PC-3 (cell line): ENCODE measurements at regions not wholly inside any gene's neighbourhood (a gene's known extent, or its start where the extent isn't known, plus 50 kb on each side); places are given as distances from the start of the nearest gene placed in this dataset.
A peak's percentile ranks its signal among the peaks of the same experiment; 100 is the strongest.

Experiments
- ATAC-seq: fragments of 200-7000 bp; cut with Tn5 transposase; 2 replicates; pipeline ENCODE4 v1.9.1; 2020; ENCODE audit warnings: mild to moderate bottlenecking, moderate library complexity
- BruUV-seq: library from RNA; stranded (reverse); fragments of 400-500 nt; replicated peaks from 2 replicates; lab custom pipeline; 2021; lab: Mats Ljungman, UMichigan
- CTCF ChIA-PET: fragments of 300-600 bp; sonication (Branson Sonifier 250); formaldehyde crosslinking; loops from one replicate; lab custom pipeline; 2022; ENCODE audit warnings: antibody characterized with exemption; lab: Charles Lee
- POLR2A ChIA-PET: fragments of 300-600 bp; sonication (Branson Sonifier 250); formaldehyde crosslinking; loops from one replicate; lab custom pipeline; 2022; ENCODE audit warnings: antibody characterized with exemption; ENCODE audit not compliant: unreplicated experiment; lab: Charles Lee
- DNase-seq: peaks from one replicate; pipeline ENCODE4 v3.0.0-alpha.2; 2015
- H2AFZ ChIP-seq: fragments of 300-600 bp; sonication (generic); 2 replicates; pipeline ENCODE4 v1.6.0; 2016; ENCODE audit warnings: antibody characterized with exemption, low read length
- H3F3A ChIP-seq: fragments of 300-600 bp; sonication (generic); one replicate; pipeline ENCODE4 v1.6.0; 2017; ENCODE audit warnings: antibody characterized with exemption, low read length, control low read depth, mild to moderate bottlenecking; ENCODE audit not compliant: unreplicated experiment
- H3K27ac ChIP-seq: fragments of 300-600 bp; sonication (generic); 2 replicates; pipeline ENCODE4 v1.5.1; 2016; ENCODE audit warnings: mild to moderate bottlenecking, low read length
- H3K27me3 ChIP-seq: fragments of 300-600 bp; sonication (generic); 2 replicates; pipeline ENCODE4 v1.6.1; 2016; ENCODE audit warnings: low read length, mixed read lengths
- H3K36me3 ChIP-seq: fragments of 300-600 bp; sonication (generic); 2 replicates; pipeline ENCODE4 v1.6.1; 2016; ENCODE audit warnings: low read depth, mixed run types, low read length, mixed read lengths
- H3K4me1 ChIP-seq: fragments of 300-600 bp; sonication (generic); 2 replicates; pipeline ENCODE4 v1.5.1; 2016; ENCODE audit warnings: low read length; ENCODE audit not compliant: insufficient read depth
- H3K4me2 ChIP-seq: fragments of 300-600 bp; sonication (generic); 2 replicates; pipeline ENCODE4 v1.6.0; 2016; ENCODE audit warnings: low read length
- H3K4me3 ChIP-seq: fragments of 300-600 bp; sonication (generic); 2 replicates; pipeline ENCODE4 v1.5.1; 2016; ENCODE audit warnings: mild to moderate bottlenecking, low read length, mixed read lengths
- H3K79me2 ChIP-seq: fragments of 300-600 bp; sonication (generic); 2 replicates; pipeline ENCODE4 v1.6.1; 2017; ENCODE audit warnings: low read length, mixed read lengths
- H3K9ac ChIP-seq: fragments of 300-600 bp; sonication (generic); 2 replicates; pipeline ENCODE4 v1.6.0; 2016; ENCODE audit warnings: mild to moderate bottlenecking, low read length
- H3K9me2 ChIP-seq: fragments of 300-600 bp; sonication (generic); replicated peaks from 2 replicates; pipeline ENCODE4 v1.6.1; 2016; ENCODE audit warnings: mixed run types, low read length, mixed read lengths
- H3K9me3 ChIP-seq: fragments of 300-600 bp; sonication (generic); 2 replicates; pipeline ENCODE4 v1.6.1; 2016; ENCODE audit warnings: low read length, mixed read lengths
- H4K20me1 ChIP-seq: fragments of 300-600 bp; sonication (generic); 2 replicates; pipeline ENCODE4 v1.6.1; 2016; ENCODE audit warnings: low read length, mixed read lengths
- CTCF ChIP-seq: fragments of 300-600 bp; sonication (generic); conservative IDR thresholded peaks from 2 replicates; pipeline ENCODE4 v1.5.1; 2017; ENCODE audit warnings: antibody characterized with exemption, low read depth, mild to moderate bottlenecking, low read length
- EZH2 ChIP-seq: fragments of 300-600 bp; sonication (generic); IDR thresholded peaks from one replicate; pipeline ENCODE4 v1.6.1; 2017; ENCODE audit warnings: antibody characterized with exemption, mild to moderate bottlenecking, low read length; ENCODE audit not compliant: unreplicated experiment
- EZH2phosphoT487 ChIP-seq: fragments of 300-600 bp; sonication (generic); IDR thresholded peaks from 2 replicates; pipeline ENCODE4 v1.6.1; 2018; ENCODE audit warnings: mild to moderate bottlenecking, antibody characterized with exemption, low read length, borderline replicate concordance
- intact Hi-C: fragments of 100-400 bp; cut with micrococcal nuclease; formaldehyde crosslinking; loops from 2 replicates; pipeline ENCODE4 v1.9.0; 2023

- H3K9me2 ChIP-seq: no peaks in the 10 kb centered on the region
- H3K9ac ChIP-seq: no peak overlapping the region
- no peak overlapping the region for H3K4me2 ChIP-seq
- H3K9me3 ChIP-seq: no peaks in the 10 kb centered on the region
- BruUV-seq: no TSS peak
- DNase-seq (no peak), ATAC-seq (no peak)
- H3K79me2 ChIP-seq: no peaks in the 10 kb centered on the region
- H3K27ac ChIP-seq: no peak overlapping the region
- ChIA-PET CTCF (no interaction called here), POLR2A (no interaction called here)
- H2AFZ ChIP-seq: no peak overlapping the region
- H4K20me1 ChIP-seq: no peaks in the 10 kb centered on the region
- no peaks in the 10 kb centered on the region for H3K36me3 ChIP-seq
- no peaks in the 10 kb centered on the region for H3F3A ChIP-seq
- intact Hi-C loops: no loop called here
- no peak for TF ChIP-seq EZH2
- no peak for TF ChIP-seq CTCF
- H3K4me1 ChIP-seq: no peaks in the 10 kb centered on the region
- no peaks in the 10 kb centered on the region for H3K27me3 ChIP-seq
- H3K4me3 ChIP-seq: no peak overlapping the region
Measured at GRCh38 chr10:64385355-64385754, 864.2 kb downstream of the REEP3 start.

GRCh38 chr10:64394744-64395143 is 873.5 kb downstream of the REEP3 start:
- Histone ChIP-seq H3K9me2 (no peaks in the 10 kb centered on the region), H3K36me3 (no peaks in the 10 kb centered on the region), H3K79me2 (no peaks in the 10 kb centered on the region), H3K4me1 (peaks cover 9% of the 10 kb centered on the region), H4K20me1 (no peaks in the 10 kb centered on the region), H3K4me3 (no peak overlapping the region), H3F3A (no peaks in the 10 kb centered on the region), H3K9ac (no peak overlapping the region), H3K27me3 (no peaks in the 10 kb centered on the region), H3K9me3 (no peaks in the 10 kb centered on the region), H3K4me2 (no peak overlapping the region), H2AFZ (no peak overlapping the region), H3K27ac (no peak overlapping the region)
- DNase-seq (peak; percentile 29), ATAC-seq (peak; percentile 35; the same call in 1 of the 2 replicates)
- POLR2A ChIA-PET: no interaction called here
- no peak for TF ChIP-seq EZH2phosphoT487
- no peak for TF ChIP-seq EZH2
- TF ChIP-seq CTCF: no peak
- intact Hi-C loops: no loop called here
- CTCF ChIA-PET: no interaction called here
- BruUV-seq: no TSS peak

GRCh38 chr10:64396105-64396708 is 875.0 kb downstream of the REEP3 start:
- ChIA-PET POLR2A (interaction anchor here (0.5 kb wide), 1 partner anchor 16 kb away, joined by 4 read pairs; no protein-coding TSS in a partner anchor), CTCF (no interaction called here)
- H3K9me2 ChIP-seq: no peaks in the 10 kb centered on the region
- no TSS peak for BruUV-seq
- no peak overlapping the region for H2AFZ ChIP-seq
- DNase-seq (peak; percentile 75), ATAC-seq (peak; percentile 85)
- H3K9me3 ChIP-seq: no peaks in the 10 kb centered on the region
- H4K20me1 ChIP-seq: no peaks in the 10 kb centered on the region
- H3K4me3 ChIP-seq: no peak overlapping the region
- TF ChIP-seq EZH2 (no peak), CTCF (no peak), EZH2phosphoT487 (no peak)
- no peak overlapping the region for H3K4me2 ChIP-seq
- intact Hi-C loops: no loop called here
- H3F3A ChIP-seq: no peaks in the 10 kb centered on the region
- peaks cover 9% of the 10 kb centered on the region for H3K4me1 ChIP-seq
- H3K79me2 ChIP-seq: no peaks in the 10 kb centered on the region
- H3K36me3 ChIP-seq: no peaks in the 10 kb centered on the region
- H3K27ac ChIP-seq: no peak overlapping the region
- no peaks in the 10 kb centered on the region for H3K27me3 ChIP-seq
- no peak overlapping the region for H3K9ac ChIP-seq
